ENCODE measurements at regions not wholly inside any gene's neighbourhood (a gene's known extent, or its start where the extent isn't known, plus 50 kb on each side); places are given as distances from the start of the nearest gene placed in this dataset.
"Not testable (repeated sequence)": the region's sequence is repeated elsewhere in the genome, so short reads cannot be mapped to it uniquely, and the experiment has no call there.

DNA sequence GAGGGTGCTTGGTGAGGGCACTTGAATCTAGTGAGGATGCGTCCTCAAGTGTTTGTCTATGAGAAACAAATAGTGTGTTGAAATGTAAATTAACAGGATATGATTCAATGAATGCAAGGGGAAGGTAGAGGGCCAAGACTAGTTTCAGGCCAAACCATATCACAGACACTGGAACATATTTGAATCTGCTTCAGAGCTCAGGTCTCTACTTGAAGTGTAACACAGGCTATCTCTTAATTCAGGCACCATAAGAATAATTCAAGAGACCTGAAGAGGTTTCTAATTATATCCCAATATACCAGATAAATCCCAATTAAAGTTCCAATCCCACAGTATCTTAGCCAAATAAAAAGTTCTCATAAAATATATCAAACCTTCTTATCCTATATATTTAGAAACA, 146.5 kb upstream of the INTU start:
- Histone ChIP-seq H3K27ac (replicated peaks) (no peak overlapping the region), H3K4me3 (replicated peaks; ENCODE audit: insufficient read depth, low read length) (no peak overlapping the region), H3K27me3 (ENCODE audit: insufficient read depth, poor library complexity, severe bottlenecking) (no peaks in the 10 kb centered on the region)
- no peak for TF ChIP-seq GABPA (IDR thresholded peaks at IDR 0.05; ENCODE audit: low read depth)
- no peak for TF ChIP-seq SPI1 (IDR thresholded peaks at IDR 0.05; ENCODE audit: borderline replicate concordance, low read depth)
- no peak for TF ChIP-seq POLR2AphosphoS5 (IDR thresholded peaks at IDR 0.05; ENCODE audit: low read depth)
- TF ChIP-seq, protein P1, sequence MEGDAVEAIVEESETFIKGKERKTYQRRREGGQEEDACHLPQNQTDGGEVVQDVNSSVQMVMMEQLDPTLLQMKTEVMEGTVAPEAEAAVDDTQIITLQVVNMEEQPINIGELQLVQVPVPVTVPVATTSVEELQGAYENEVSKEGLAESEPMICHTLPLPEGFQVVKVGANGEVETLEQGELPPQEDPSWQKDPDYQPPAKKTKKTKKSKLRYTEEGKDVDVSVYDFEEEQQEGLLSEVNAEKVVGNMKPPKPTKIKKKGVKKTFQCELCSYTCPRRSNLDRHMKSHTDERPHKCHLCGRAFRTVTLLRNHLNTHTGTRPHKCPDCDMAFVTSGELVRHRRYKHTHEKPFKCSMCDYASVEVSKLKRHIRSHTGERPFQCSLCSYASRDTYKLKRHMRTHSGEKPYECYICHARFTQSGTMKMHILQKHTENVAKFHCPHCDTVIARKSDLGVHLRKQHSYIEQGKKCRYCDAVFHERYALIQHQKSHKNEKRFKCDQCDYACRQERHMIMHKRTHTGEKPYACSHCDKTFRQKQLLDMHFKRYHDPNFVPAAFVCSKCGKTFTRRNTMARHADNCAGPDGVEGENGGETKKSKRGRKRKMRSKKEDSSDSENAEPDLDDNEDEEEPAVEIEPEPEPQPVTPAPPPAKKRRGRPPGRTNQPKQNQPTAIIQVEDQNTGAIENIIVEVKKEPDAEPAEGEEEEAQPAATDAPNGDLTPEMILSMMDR (IDR thresholded peaks at IDR 0.05; ENCODE audit: insufficient read depth, low read length), result no peak
- no peak for DNase-seq (ENCODE audit: low read depth in 1 of 2, low spot score in 1 of 2)

DNA sequence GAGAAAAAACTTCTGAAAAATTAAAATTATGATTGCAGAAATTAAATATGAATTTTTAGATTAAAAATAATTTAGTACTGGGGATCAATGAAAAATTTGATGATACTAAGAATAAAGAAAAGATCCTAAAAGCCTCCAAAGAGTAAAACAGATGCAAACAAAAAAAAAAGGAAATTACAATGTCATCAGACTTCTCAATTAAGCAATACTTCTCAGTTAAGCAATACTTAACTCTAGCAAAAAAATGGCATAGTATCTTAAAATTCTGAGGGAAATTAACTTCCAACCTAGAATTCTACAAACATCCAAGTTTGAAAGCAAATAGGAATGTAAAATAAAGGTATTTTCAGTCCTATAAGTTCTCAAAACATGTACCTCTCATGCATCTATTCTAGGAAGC, 141.2 kb upstream of the INTU start:
- peak overlapping the region; percentile 68 for H3K27ac ChIP-seq (replicated peaks)
- no peak for DNase-seq (ENCODE audit: low read depth in 1 of 2, low spot score in 1 of 2)
- TF ChIP-seq, protein P1 (IDR thresholded peaks at IDR 0.05; ENCODE audit: insufficient read depth, low read length), result no peak
- no peak for TF ChIP-seq SPI1 (IDR thresholded peaks at IDR 0.05; ENCODE audit: borderline replicate concordance, low read depth)
- TF ChIP-seq GABPA (IDR thresholded peaks at IDR 0.05; ENCODE audit: low read depth), result no peak
- TF ChIP-seq POLR2AphosphoS5 (IDR thresholded peaks at IDR 0.05; ENCODE audit: low read depth), result no peak
- TF ChIP-seq, protein P2, sequence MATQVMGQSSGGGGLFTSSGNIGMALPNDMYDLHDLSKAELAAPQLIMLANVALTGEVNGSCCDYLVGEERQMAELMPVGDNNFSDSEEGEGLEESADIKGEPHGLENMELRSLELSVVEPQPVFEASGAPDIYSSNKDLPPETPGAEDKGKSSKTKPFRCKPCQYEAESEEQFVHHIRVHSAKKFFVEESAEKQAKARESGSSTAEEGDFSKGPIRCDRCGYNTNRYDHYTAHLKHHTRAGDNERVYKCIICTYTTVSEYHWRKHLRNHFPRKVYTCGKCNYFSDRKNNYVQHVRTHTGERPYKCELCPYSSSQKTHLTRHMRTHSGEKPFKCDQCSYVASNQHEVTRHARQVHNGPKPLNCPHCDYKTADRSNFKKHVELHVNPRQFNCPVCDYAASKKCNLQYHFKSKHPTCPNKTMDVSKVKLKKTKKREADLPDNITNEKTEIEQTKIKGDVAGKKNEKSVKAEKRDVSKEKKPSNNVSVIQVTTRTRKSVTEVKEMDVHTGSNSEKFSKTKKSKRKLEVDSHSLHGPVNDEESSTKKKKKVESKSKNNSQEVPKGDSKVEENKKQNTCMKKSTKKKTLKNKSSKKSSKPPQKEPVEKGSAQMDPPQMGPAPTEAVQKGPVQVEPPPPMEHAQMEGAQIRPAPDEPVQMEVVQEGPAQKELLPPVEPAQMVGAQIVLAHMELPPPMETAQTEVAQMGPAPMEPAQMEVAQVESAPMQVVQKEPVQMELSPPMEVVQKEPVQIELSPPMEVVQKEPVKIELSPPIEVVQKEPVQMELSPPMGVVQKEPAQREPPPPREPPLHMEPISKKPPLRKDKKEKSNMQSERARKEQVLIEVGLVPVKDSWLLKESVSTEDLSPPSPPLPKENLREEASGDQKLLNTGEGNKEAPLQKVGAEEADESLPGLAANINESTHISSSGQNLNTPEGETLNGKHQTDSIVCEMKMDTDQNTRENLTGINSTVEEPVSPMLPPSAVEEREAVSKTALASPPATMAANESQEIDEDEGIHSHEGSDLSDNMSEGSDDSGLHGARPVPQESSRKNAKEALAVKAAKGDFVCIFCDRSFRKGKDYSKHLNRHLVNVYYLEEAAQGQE (IDR thresholded peaks at IDR 0.05; ENCODE audit: insufficient replicate concordance, low read depth), result no peak
- no peaks in the 10 kb centered on the region for H3K27me3 ChIP-seq (ENCODE audit: insufficient read depth, poor library complexity, severe bottlenecking)
- H3K4me3 ChIP-seq (replicated peaks; ENCODE audit: insufficient read depth, low read length), result no peak overlapping the region

DNA sequence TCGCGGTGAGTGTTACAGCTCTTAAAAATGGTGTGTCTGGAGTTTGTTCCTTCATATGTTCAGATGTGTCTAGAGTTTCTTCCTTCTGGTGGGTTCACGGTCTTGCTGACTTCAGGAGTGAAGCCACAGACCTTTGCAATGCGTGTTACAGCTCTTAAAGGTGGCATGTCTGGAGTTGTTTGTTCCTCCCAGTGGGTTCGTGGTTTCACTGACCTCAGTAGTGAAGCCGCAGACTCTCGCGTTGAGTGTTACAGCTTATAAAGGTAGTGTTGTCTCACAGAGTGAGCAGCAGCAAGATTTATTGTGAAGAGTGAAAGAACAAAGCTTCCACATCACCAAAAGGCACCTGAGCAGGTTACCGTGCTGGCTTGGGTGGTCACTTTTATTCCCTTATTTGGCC, 135.9 kb upstream of the INTU start:
- not testable (repeated sequence) for H3K27me3 ChIP-seq (ENCODE audit: insufficient read depth, poor library complexity, severe bottlenecking); H3K4me3 ChIP-seq (replicated peaks; ENCODE audit: insufficient read depth, low read length); H3K27ac ChIP-seq (replicated peaks)
- DNase-seq (ENCODE audit: low read depth in 1 of 2, low spot score in 1 of 2), result peak in 1 of 2 experiments; percentile 76

DNA sequence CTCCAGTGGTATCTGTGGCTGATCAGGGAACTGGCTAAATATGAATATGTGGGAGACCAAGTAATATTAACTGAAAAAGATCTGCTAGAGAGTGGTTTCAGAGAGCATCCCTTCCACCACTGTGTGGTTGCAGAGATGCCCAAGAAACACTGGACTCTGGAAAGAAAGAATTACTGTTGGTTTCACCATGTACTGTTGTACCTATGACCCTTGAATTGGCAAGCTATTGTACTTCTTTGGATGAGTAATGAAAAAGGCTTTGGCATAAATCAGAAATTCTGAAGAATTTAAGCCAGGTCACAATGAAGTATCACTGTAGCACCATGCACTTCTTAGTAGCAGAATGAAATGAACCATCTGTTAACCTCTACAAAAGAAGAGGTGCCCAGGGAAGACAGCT, 134.4 kb upstream of the INTU start:
- H3K27me3 ChIP-seq (ENCODE audit: insufficient read depth, poor library complexity, severe bottlenecking), result no peaks in the 10 kb centered on the region
- TF ChIP-seq, protein P1 (IDR thresholded peaks at IDR 0.05; ENCODE audit: insufficient read depth, low read length), result no peak
- TF ChIP-seq, protein P2 (IDR thresholded peaks at IDR 0.05; ENCODE audit: insufficient replicate concordance, low read depth), result no peak
- TF ChIP-seq POLR2AphosphoS5 (IDR thresholded peaks at IDR 0.05; ENCODE audit: low read depth), result no peak
- no peak for TF ChIP-seq GABPA (IDR thresholded peaks at IDR 0.05; ENCODE audit: low read depth)
- TF ChIP-seq SPI1 (IDR thresholded peaks at IDR 0.05; ENCODE audit: borderline replicate concordance, low read depth), result no peak
- H3K27ac ChIP-seq (replicated peaks), result no peak overlapping the region
- no peak for DNase-seq (ENCODE audit: low read depth in 1 of 2, low spot score in 1 of 2)
- no peak overlapping the region for H3K4me3 ChIP-seq (replicated peaks; ENCODE audit: insufficient read depth, low read length)

All from HL-60 (cell line).